ENCODE measurements at regions not wholly inside any gene's neighbourhood (a gene's known extent, or its start where the extent isn't known, plus 50 kb on each side); places are given as distances from the start of the nearest gene placed in this dataset.

- DNase-seq = no peak
Measured at GRCh38 chr18:59751186-59751585, 54.0 kb upstream of the CCBE1 start.

GRCh38 chr18:59748628-59749360, 51.6 kb upstream of the CCBE1 start:
- no peak for DNase-seq

All from NCI-H187 treated with DMSO at 0.1 percent for 48 hours (cell line).